Left ventricle myocardium inferior (tissue), 1 donor: ENCODE measurements at regions not wholly inside any gene's neighbourhood (a gene's known extent, or its start where the extent isn't known, plus 50 kb on each side); places are given as distances from the start of the nearest gene placed in this dataset.
A peak's percentile ranks its signal among the peaks of the same experiment; 100 is the strongest.

Source experiments
- DNase-seq: peaks from one replicate; pipeline ENCODE4 v3.0.0-alpha.2; 2020
- H3K27ac ChIP-seq: fragments of 200-600 bp; replicated peaks from 2 replicates; pipeline ENCODE4 v1.8.0; 2021
- H3K27me3 ChIP-seq: fragments of 200-600 bp; 2 replicates; pipeline ENCODE4 v1.8.0; 2021; ENCODE audit warnings: low read depth
- H3K36me3 ChIP-seq: fragments of 200-600 bp; 2 replicates; pipeline ENCODE4 v1.8.0; 2021
- H3K4me1 ChIP-seq: fragments of 200-600 bp; 2 replicates; pipeline ENCODE4 v1.8.0; 2021
- H3K4me3 ChIP-seq: fragments of 200-600 bp; 2 replicates; pipeline ENCODE4 v1.8.0; 2021; ENCODE audit warnings: mild to moderate bottlenecking, moderate library complexity
- H3K9me3 ChIP-seq: fragments of 200-600 bp; replicated peaks from 2 replicates; pipeline ENCODE4 v1.8.0; 2021
- CTCF ChIP-seq: fragments of 200-600 bp; IDR thresholded peaks from 2 replicates; pipeline ENCODE4 v1.8.0; 2021; ENCODE audit warnings: antibody characterized with exemption, mild to moderate bottlenecking, borderline replicate concordance
- intact Hi-C: fragments of 100-400 bp; cut with micrococcal nuclease; formaldehyde crosslinking; loops from one replicate; pipeline ENCODE4 v1.11.0; 2022
- donor health status: DM: no; HTN: yes; CAD: no; lungs with severe emphysema.

GRCh38 chr2:3043726-3044125 lies 333.9 kb downstream of the EIPR1 start:
- Histone ChIP-seq H3K27me3 (peaks cover 40% of the 10 kb centered on the region), H3K4me3 (no peak overlapping the region), H3K9me3 (no peaks in the 10 kb centered on the region), H3K27ac (no peak overlapping the region), H3K36me3 (no peaks in the 10 kb centered on the region), H3K4me1 (peaks cover 23% of the 10 kb centered on the region)
- intact Hi-C loops = no loop called here
- DNase-seq = no peak
- TF ChIP-seq CTCF = no peak

- intact Hi-C loops = no loop called here
- peak; percentile 25 for DNase-seq
- Histone ChIP-seq H3K36me3 (no peaks in the 10 kb centered on the region), H3K27me3 (peaks cover 45% of the 10 kb centered on the region), H3K4me1 (peaks cover 23% of the 10 kb centered on the region), H3K4me3 (no peak overlapping the region), H3K9me3 (no peaks in the 10 kb centered on the region), H3K27ac (peak overlapping the region; percentile 61)
- TF ChIP-seq CTCF = no peak
These were observed 334.7 kb downstream of the EIPR1 start for GRCh38 chr2:3042601-3043585.

GRCh38 chr2:3041841-3042600 lies 335.6 kb downstream of the EIPR1 start:
- Histone ChIP-seq H3K27me3 (peaks cover 45% of the 10 kb centered on the region), H3K4me1 (peaks cover 23% of the 10 kb centered on the region), H3K4me3 (no peak overlapping the region), H3K36me3 (no peaks in the 10 kb centered on the region), H3K9me3 (no peaks in the 10 kb centered on the region), H3K27ac (peak overlapping the region; percentile 61)
- intact Hi-C loops = no loop called here
- TF ChIP-seq CTCF = no peak
- peak; percentile 66 for DNase-seq

- intact Hi-C loops = no loop called here
- no peak for DNase-seq
- no peak for TF ChIP-seq CTCF
- no peak overlapping the region for H3K4me3 ChIP-seq
- peaks cover 45% of the 10 kb centered on the region for H3K27me3 ChIP-seq
- H3K36me3 ChIP-seq = no peaks in the 10 kb centered on the region
- H3K27ac ChIP-seq = peak overlapping the region; percentile 61
- peaks cover 23% of the 10 kb centered on the region for H3K4me1 ChIP-seq
- no peaks in the 10 kb centered on the region for H3K9me3 ChIP-seq
These were observed 336.4 kb downstream of the EIPR1 start for GRCh38 chr2:3041246-3041645.

GRCh38 chr2:3040496-3041140 lies 337.0 kb downstream of the EIPR1 start:
- H3K9me3 ChIP-seq = no peaks in the 10 kb centered on the region
- no peak overlapping the region for H3K4me3 ChIP-seq
- peaks cover 23% of the 10 kb centered on the region for H3K4me1 ChIP-seq
- H3K36me3 ChIP-seq = no peaks in the 10 kb centered on the region
- TF ChIP-seq CTCF = no peak
- intact Hi-C loops = no loop called here
- no peak overlapping the region for H3K27ac ChIP-seq
- DNase-seq = peak; percentile 34
- H3K27me3 ChIP-seq = peaks cover 45% of the 10 kb centered on the region
